Neural progenitor cell (in vitro differentiated cells): ENCODE measurements at regions not wholly inside any gene's neighbourhood (a gene's known extent, or its start where the extent isn't known, plus 50 kb on each side); places are given as distances from the start of the nearest gene placed in this dataset.

Experiments used
- CTCF ChIP-seq: fragments of 200-600 bp; sonication (generic); IDR thresholded peaks from 2 replicates; pipeline ENCODE4 v1.5.1; 2017; ENCODE audit warnings: antibody characterized with exemption, mild to moderate bottlenecking
- EZH2 ChIP-seq: fragments of 200-600 bp; sonication (generic); IDR thresholded peaks from 2 replicates; pipeline ENCODE4 v1.6.1; 2017; ENCODE audit warnings: antibody characterized with exemption, mild to moderate bottlenecking, moderate library complexity
- EZH2phosphoT487 ChIP-seq: fragments of 200-600 bp; sonication (generic); IDR thresholded peaks from 2 replicates; pipeline ENCODE4 v1.6.1; 2017; ENCODE audit warnings: antibody characterized with exemption

GRCh38 chr5:18461766-18462165 lies 827.5 kb downstream of the TAF11L14 start:
- TF ChIP-seq CTCF (no peak), EZH2 (no peak), EZH2phosphoT487 (no peak)
